Lung (tissue), 11 donors: ENCODE measurements at regions not wholly inside any gene's neighbourhood (a gene's known extent, or its start where the extent isn't known, plus 50 kb on each side); places are given as distances from the start of the nearest gene placed in this dataset.

ENCODE experiments used
- ATAC-seq: fragments of 200-7000 bp; cut with Tn5 transposase; one replicate; pipeline ENCODE4 v1.9.1; 2020; ENCODE audit warnings: moderate number of reproducible peaks; ENCODE audit not compliant: insufficient read depth, low FRiP score
- DNase-seq, 3 donors: peaks; one replicate each; pipeline ENCODE4 v3.0.0-alpha.2; 2013 to 2017
- H3K27ac ChIP-seq, 2 donors: one replicate each; pipeline ENCODE4 v1.5.1; 2013; ENCODE audit warnings: mild to moderate bottlenecking in 2 of 2, moderate library complexity in 2 of 2, control low read depth in 1 of 2, inconsistent platforms in 1 of 2, low read depth in 1 of 2, low read length in 1 of 2
- H3K27me3 ChIP-seq, 3 donors: one replicate each; pipeline ENCODE4 v1.5.1; 2013; ENCODE audit warnings: low read length in 2 of 3; ENCODE audit not compliant: control insufficient read depth in 3 of 3, insufficient read depth in 3 of 3
- H3K36me3 ChIP-seq, 4 donors: one replicate each; pipeline ENCODE4 v1.5.1; 2013; ENCODE audit warnings: low read length in 4 of 4, mild to moderate bottlenecking in 1 of 4, moderate library complexity in 1 of 4; ENCODE audit not compliant: control insufficient read depth in 4 of 4, insufficient read depth in 4 of 4
- H3K4me1 ChIP-seq, 5 donors: one replicate each; pipeline ENCODE4 v1.5.1; 2013; ENCODE audit warnings: low read length in 5 of 5, mild to moderate bottlenecking in 2 of 5, moderate library complexity in 1 of 5; ENCODE audit not compliant: control insufficient read depth in 5 of 5, insufficient read depth in 5 of 5
- H3K4me3 ChIP-seq: one replicate; pipeline ENCODE4 v1.5.1; 2013; ENCODE audit warnings: mild to moderate bottlenecking, control low read depth, moderate library complexity
- H3K9ac ChIP-seq, 2 donors: one replicate each; pipeline ENCODE4 v1.5.1; 2013; ENCODE audit warnings: low read length in 2 of 2, control low read depth in 1 of 2; ENCODE audit not compliant: insufficient read depth in 1 of 2
- H3K9me3 ChIP-seq, 4 donors: one replicate each; pipeline ENCODE4 v1.5.1; 2013; ENCODE audit warnings: low read length in 3 of 4, mild to moderate bottlenecking in 1 of 4, moderate library complexity in 1 of 4; ENCODE audit not compliant: control insufficient read depth in 4 of 4, insufficient read depth in 3 of 4
- CTCF ChIP-seq: IDR thresholded peaks from 2 replicates; pipeline ENCODE4 v1.5.1; 2012; ENCODE audit warnings: mild to moderate bottlenecking; ENCODE audit errors: control extremely low read depth, extremely low read depth
- WGBS, 2 donors: extraction: QIAGEN DNeasy Blood & Tissue Kit; methylation state at CpG; one replicate each; pipeline ENCODE4 v1.1.7; 2013; 5-methylcytosine and 5-hydroxymethylcytosine counted together
- donor health status: control.
- donor health status: control.
- donor health status: Bipolar disorder and iron deficiency.
- donor health status: healthy.
- donor health status: DM: yes; HTN: yes; CAD: no.

DNA sequence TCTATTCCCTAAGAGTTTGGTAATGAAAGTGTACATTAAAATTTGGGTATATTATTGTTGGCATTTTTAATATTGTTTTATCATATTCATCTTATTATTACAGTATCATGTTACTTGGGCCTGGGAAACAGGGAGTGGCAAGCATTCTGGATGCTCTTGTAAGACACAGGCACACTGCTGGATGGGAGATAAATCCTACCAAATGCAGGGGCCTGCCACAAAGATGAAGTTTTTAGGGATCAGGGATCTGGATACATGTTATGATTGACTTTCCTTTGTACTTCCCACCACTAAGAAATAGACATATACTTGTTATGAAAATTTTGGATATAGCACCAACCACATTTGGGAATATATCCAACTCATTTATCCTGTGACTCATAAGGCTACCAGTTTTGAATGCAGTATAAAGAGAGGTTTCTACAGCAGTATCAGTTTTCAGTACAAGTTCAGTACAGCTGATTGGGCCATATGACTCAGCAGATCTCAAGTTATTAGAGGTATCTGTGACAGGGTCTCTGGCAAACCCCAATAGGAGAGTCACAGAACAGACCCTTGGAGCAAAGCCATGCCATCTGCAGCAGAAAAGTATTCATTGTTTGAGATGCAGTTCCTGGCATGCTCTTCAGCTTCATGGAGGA is 360.1 kb downstream of the DMAC1 start:
- no peak overlapping the region for H3K27ac ChIP-seq
- no peak for ATAC-seq

GRCh38 chr9:7436754-7437153 is 362.8 kb downstream of the DMAC1 start:
- H3K27ac ChIP-seq = no peak overlapping the region
- H3K4me3 ChIP-seq = no peak overlapping the region
- no peak for ATAC-seq
- no peaks in the 10 kb centered on the region for H3K27me3 ChIP-seq
- no peaks in the 10 kb centered on the region for H3K36me3 ChIP-seq
- peaks cover 0 to 11% (median 6%) of the 10 kb centered on the region in 4 donors for H3K9me3 ChIP-seq
- H3K9ac ChIP-seq = no peak overlapping the region
- DNase-seq = no peak
- 69 to 91% methylated on average over 2 of the region's 2 CpGs for WGBS, 2 donors
- no peak for TF ChIP-seq CTCF
- no peaks in the 10 kb centered on the region for H3K4me1 ChIP-seq

More for the DNA sequence above, 360.1 kb downstream of the DMAC1 start:
- no peaks in the 10 kb centered on the region for H3K9me3 ChIP-seq
- no peak for TF ChIP-seq CTCF
- H3K4me3 ChIP-seq = no peak overlapping the region
- no peaks in the 10 kb centered on the region for H3K36me3 ChIP-seq
- no peaks in the 10 kb centered on the region for H3K4me1 ChIP-seq
- no peak overlapping the region for H3K9ac ChIP-seq
- H3K27me3 ChIP-seq = no peaks in the 10 kb centered on the region
- no peak for DNase-seq

- H3K4me1 ChIP-seq = no peaks in the 10 kb centered on the region
- H3K27me3 ChIP-seq = no peaks in the 10 kb centered on the region
- H3K9me3 ChIP-seq = peaks cover 0 to 16% (median 9%) of the 10 kb centered on the region in 4 donors
- TF ChIP-seq CTCF = no peak
- no peak for DNase-seq
- WGBS, 2 donors = 71 to 83% methylated on average over 3 of the region's 3 CpGs
- no peak for ATAC-seq
- H3K36me3 ChIP-seq = no peaks in the 10 kb centered on the region
- no peak overlapping the region for H3K9ac ChIP-seq
- H3K27ac ChIP-seq = no peak overlapping the region
- no peak overlapping the region for H3K4me3 ChIP-seq
Observed at GRCh38 chr9:7433508-7434292, 365.9 kb downstream of the DMAC1 start.
